DMS 273 treated with DMSO at 0.1 percent for 48 hours (cell line): ENCODE measurements at regions not wholly inside any gene's neighbourhood (a gene's known extent, or its start where the extent isn't known, plus 50 kb on each side); places are given as distances from the start of the nearest gene placed in this dataset.
"Not testable (repeated sequence)": the region's sequence is repeated elsewhere in the genome, so short reads cannot be mapped to it uniquely, and the experiment has no call there.

Experiments
- DNase-seq: peaks from one replicate; lab custom pipeline; 2025; lab: John Stamatoyannopoulos, UW

- DNase-seq = no peak
These were observed 292.4 kb upstream of the VWC2 start for GRCh38 chr7:49481075-49481474.

DNA sequence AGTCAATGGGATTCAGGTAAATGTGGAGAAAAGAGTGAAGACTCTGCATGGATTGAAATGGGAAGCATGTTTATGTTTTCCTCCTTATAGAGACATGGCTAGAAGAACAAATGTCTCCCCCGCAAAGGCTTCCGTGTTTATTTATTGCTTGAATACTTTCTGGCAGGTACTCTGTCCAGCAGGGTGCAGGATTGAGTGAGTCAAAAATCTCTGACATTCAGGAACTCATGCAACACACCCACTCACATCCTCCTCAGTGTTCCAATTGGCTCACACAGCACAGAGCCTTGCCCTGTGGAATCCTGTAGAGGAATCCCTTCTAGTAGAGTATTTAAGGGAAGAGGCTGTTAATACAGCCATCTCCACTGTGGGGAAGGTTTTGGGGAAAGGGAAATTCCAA lies 290.3 kb upstream of the VWC2 start:
- no peak for DNase-seq

DNA sequence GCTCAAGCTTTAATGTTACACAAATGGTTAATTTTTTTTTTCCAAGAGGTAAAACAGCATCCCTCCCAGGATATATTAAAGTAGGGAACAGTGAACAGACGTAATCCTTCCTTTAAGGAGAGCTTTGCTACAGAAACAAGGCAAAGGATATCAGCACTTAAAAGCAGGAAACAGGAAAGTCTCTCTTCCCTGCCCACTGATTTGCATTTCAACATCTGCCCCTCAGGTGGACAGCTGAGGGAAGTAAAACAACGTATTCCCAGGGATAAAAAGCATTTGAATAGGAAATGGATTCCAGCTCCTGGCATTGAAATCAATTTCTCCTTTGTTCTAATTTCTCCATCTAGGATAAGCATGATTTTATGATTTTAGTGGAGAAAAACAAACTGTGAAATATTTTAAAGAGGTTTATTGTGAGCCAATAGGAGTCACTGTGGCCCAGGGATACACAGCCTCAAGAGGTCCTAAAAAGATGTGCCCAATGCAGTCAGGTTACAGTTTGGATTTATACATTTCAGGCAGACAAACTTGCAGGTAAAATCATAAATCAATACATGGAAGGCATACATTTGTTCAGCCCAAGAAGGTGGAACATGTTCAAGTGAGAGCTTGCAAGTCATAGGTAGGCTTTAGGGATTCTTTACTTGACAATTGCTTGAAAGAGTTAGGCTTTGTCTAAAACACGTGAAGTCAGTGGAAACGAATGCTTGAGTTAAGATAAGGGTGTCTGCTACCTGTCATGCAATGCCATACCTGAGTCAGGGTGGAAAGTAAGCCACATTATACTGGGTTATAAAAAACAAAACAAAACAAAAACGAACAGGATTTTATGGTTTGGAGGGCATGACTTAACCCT lies 286.2 kb upstream of the VWC2 start:
- DNase-seq = no peak

- DNase-seq = no peak
These were observed 285.7 kb upstream of the VWC2 start for GRCh38 chr7:49487830-49488140.

DNA sequence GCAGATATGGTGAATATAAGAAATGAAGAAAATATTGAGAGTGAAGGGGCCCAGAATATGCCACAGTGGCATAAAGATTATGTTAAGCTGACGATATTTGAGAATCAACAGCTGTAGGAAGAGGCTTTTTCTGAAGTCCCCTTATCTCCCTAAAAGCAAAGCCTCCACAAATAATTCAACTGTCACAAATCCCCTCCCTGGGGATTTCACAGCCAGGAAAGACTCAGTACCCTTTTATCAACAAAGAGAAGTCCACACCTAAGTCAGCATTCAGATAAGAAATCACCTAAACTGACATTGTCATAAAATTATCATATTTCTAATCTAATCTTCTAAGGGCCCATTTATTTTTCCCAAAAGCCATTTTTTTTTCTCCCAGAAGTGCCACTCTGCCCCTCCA lies 284.9 kb upstream of the VWC2 start:
- DNase-seq = no peak

- no peak for DNase-seq
These were observed 276.0 kb upstream of the VWC2 start for GRCh38 chr7:49497471-49497870.

- DNase-seq = no peak
These were observed 272.7 kb upstream of the VWC2 start for GRCh38 chr7:49500741-49501140.

DNA sequence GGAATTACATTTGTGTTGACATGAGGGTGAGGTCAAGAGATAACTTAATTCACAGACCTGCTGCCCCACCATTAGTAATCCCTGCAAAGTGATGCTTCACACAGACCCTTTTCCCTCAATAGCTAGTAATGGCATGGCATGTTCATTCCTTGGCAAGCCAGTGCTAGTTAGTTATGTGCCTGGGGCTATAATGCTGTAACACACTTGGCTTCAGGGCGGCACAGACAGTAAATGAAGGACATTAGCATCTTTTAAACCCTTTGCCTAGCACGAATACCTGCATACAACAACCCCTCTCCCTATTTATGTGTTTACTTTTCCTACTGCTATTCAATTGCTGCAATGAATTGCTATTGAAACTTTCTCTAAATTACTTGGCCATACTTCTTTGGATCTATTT lies 266.2 kb upstream of the VWC2 start:
- not testable (repeated sequence) for DNase-seq

- DNase-seq = no peak
These were observed 259.5 kb upstream of the VWC2 start for GRCh38 chr7:49513911-49514310.

DNA sequence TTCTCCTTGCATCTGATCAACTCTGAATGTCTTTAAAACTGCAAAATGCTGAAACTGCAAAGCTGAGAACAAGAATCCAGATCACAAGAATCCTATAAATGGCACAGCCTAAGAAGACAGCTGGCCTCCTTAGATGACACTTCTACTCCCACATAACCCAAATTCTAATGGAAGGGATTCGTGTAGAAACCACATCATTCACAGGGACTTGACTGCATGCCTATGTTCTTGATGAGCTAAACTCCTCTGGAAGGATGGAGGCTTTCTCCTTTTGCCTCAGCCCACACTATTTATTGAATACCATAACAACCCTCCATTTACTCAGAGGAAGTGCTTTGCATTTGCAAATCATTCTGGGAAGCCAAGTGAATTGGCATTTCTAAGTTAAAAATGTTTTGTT lies 252.5 kb upstream of the VWC2 start:
- DNase-seq = no peak

DNA sequence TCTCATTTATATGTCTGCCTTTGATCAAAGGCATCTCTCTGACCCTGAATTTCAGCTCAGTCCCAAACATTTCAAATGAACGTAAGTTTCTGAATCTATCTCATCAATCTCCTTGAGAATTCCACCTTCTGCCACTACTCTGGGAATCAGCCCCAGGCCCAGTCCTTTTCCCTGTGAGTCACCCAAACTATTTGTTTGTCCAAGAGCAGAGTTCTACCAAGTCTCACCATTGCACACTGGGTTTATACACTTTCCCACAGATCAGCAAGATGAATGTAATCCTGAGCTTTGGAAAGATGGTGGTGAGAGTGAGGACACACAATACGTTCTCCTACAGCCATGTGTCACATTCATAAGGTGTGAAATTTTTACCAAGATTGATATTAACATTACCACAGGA lies 251.3 kb upstream of the VWC2 start:
- no peak for DNase-seq

- DNase-seq = no peak
These were observed 249.6 kb upstream of the VWC2 start for GRCh38 chr7:49523870-49524269.

DNA sequence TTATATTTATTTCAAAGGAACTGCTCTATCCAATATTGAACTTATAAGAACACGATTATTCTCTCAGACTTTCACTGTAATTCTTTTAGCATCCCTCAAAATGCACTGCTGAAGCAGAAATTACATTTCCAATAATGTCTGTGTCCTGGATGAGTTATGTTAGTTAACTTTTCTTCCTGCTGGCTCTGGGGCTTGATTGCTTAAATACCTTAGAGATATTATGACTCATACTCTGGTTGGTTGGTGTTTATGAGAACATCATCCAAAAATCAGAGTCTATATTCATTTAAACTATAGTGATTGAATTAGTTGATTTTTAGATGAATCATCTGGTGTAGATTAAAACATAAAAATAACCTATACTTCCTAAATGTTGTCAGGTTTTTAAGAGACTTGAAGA lies 246.3 kb upstream of the VWC2 start:
- no peak for DNase-seq

DNA sequence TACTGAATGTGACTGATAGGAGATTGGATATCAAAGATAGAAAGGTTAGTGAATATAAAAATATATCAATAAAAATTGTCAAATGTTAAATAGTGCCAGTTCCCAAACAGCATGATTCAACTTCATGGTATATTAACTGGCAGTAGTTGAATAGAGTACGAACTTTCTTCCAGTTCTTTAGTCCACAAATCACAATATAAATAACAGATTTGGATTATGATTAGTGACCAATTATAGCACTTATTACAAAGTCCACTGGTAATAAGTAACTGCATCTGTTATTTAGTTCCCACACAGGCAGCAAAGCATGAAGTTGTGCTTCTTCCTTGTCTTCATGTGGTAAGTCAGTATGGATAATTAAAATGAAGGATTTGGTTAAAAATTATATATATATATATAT lies 243.0 kb upstream of the VWC2 start:
- DNase-seq = no peak

DNA sequence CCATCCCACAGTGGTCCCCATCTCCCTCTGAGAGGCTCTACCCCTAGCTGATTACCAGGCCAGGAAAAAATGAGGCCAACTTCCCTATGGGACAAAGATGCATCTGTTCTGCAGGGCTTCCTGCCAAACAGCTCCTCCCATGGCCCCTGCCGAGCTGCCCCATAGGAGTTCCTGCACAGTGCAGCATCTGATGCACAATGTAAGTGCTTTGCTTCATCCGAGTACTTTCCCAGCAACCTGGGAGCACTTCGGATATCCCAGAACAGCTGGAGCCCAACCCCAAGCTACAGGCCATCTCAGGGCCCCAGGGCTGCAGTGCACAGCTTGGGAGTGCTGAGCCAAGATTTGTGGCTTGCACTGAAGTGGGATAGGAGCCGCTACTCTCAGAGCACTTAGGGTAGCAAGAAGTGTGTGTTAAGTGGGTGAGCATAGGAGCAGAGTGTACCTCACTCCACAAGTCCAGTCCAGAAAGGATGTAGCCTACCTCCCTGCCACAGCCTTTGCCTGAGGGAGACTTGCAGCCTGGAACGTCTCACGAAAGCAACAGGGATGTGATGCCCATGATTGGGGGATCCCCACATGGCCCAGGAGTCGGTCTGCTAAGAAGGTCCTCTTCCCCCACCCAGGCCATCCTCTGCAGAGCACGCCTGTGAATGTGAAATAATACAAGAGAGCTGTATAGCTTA lies 209.6 kb upstream of the VWC2 start:
- DNase-seq = no peak

GRCh38 chr7:49564379-49564714 lies 209.1 kb upstream of the VWC2 start:
- no peak for DNase-seq

GRCh38 chr7:49577576-49577975 lies 195.9 kb upstream of the VWC2 start:
- DNase-seq = no peak

DNA sequence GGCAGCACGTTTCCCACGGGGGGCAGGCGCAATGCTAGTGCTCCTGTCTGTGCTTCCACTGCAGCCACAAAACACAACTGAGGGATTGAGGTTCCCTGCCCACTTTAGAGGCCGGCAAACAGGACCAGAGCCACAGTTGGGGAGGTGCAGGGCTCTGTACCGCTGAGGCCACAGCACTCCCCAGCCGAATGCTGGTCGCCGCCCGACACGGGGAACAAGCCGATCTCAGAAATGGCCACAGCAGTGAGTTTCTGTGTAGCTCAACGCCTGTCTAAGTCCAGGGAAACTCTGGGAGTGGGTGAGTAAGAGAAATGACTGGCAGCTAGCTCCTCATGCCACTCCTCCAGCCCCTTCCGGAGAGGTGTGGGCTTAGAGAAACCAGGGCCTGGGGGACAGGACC lies 194.0 kb upstream of the VWC2 start:
- DNase-seq = no peak

GRCh38 chr7:49580000-49580399 lies 193.4 kb upstream of the VWC2 start:
- DNase-seq = no peak

- no peak for DNase-seq
These were observed 192.7 kb upstream of the VWC2 start for GRCh38 chr7:49580761-49581160.

GRCh38 chr7:49583440-49583839 lies 190.0 kb upstream of the VWC2 start:
- DNase-seq = no peak

DNA sequence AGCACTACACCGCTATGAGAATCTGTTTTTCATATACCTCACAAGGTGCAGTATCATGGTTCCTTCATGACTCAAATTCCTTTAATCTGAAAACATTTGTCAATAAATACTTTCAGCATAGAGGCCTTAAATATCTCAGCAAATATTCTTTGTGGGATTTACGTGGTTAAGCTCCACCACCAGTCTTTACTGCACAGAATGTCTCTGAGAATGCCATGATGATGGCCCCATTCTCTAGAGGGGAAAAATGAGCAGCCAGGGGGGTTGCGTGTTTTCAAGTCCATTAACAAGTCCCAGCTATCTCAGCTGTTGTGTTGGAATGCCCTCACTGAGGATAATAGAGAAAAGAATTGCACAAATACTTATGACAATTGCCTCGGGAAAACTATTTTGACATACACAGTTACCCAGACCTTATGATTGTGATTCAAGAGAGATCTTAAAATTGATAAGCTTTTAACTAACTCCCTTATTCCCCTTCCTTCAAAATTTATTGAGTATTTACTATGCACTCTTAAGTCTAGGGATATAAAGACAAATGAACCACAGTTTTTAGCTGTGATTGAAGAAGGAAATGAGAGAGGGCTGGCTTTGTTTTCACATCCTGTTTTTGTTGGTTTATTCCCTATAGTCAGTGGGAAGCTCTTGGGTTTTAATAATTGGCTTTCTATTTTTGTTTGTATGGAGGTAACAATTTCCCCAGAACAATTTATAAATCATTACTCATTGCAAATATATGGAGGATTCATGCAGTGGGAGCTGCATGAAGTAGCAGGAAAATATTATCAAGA lies 176.5 kb upstream of the VWC2 start:
- DNase-seq = no peak

- no peak for DNase-seq
These were observed 175.6 kb upstream of the VWC2 start for GRCh38 chr7:49597805-49598204.
